ENCODE measurements at regions not wholly inside any gene's neighbourhood (a gene's known extent, or its start where the extent isn't known, plus 50 kb on each side); places are given as distances from the start of the nearest gene placed in this dataset.
"Not testable (repeated sequence)": the region's sequence is repeated elsewhere in the genome, so short reads cannot be mapped to it uniquely, and the experiment has no call there.

GRCh38 chr2:72027426-72028161 is 120.1 kb downstream of the CYP26B1 start:
- no peaks in the 10 kb centered on the region for H3K9me3 ChIP-seq
- no peaks in the 10 kb centered on the region for H3K36me3 ChIP-seq
- no peak overlapping the region for H3K4me3 ChIP-seq
- no peaks in the 10 kb centered on the region for H3K27me3 ChIP-seq
- no peak overlapping the region for H3K27ac ChIP-seq
- peak; percentile 14 to 58 for DNase-seq
- TF ChIP-seq POLR2AphosphoS5 (IDR thresholded peaks at IDR 0.05) (no peak), POLR2A (IDR thresholded peaks at IDR 0.05) (no peak), EP300 (IDR thresholded peaks at IDR 0.05) (no peak), CTCF (IDR thresholded peaks at IDR 0.05) (no peak)
- H3K4me1 ChIP-seq: no peaks in the 10 kb centered on the region
- WGBS, 2 donors: 89 to 93% methylated on average over 12 to 13 of the region's 13 CpGs
- ATAC-seq (ENCODE audit: low FRiP score in 2 of 2): no peak

- TF ChIP-seq POLR2AphosphoS5 (IDR thresholded peaks at IDR 0.05) (no peak), POLR2A (IDR thresholded peaks at IDR 0.05) (no peak), CTCF (IDR thresholded peaks at IDR 0.05) (no peak), EP300 (IDR thresholded peaks at IDR 0.05) (no peak)
- H3K4me1 ChIP-seq: no peaks in the 10 kb centered on the region
- DNase-seq: peak in 1 of 2 donors; percentile 6
- no peak for ATAC-seq (ENCODE audit: low FRiP score in 2 of 2)
- no peak overlapping the region for H3K4me3 ChIP-seq
- H3K9me3 ChIP-seq: no peaks in the 10 kb centered on the region
- no peaks in the 10 kb centered on the region for H3K36me3 ChIP-seq
- WGBS, 2 donors: 83 to 84% methylated on average over 10 of the region's 10 CpGs
- H3K27ac ChIP-seq: no peak overlapping the region
- no peaks in the 10 kb centered on the region for H3K27me3 ChIP-seq
These were observed 120.7 kb downstream of the CYP26B1 start for GRCh38 chr2:72026819-72027425.

GRCh38 chr2:72024451-72025175 is 123.0 kb downstream of the CYP26B1 start:
- Histone ChIP-seq H3K36me3 (no peaks in the 10 kb centered on the region), H3K27ac (no peak overlapping the region), H3K27me3 (no peaks in the 10 kb centered on the region), H3K4me3 (no peak overlapping the region), H3K9me3 (no peaks in the 10 kb centered on the region), H3K4me1 (no peaks in the 10 kb centered on the region)
- DNase-seq: peak in 1 of 2 donors; percentile 15
- no peak for TF ChIP-seq EP300 (IDR thresholded peaks at IDR 0.05)
- TF ChIP-seq POLR2AphosphoS5 (IDR thresholded peaks at IDR 0.05): no peak
- TF ChIP-seq CTCF (IDR thresholded peaks at IDR 0.05): no peak
- TF ChIP-seq POLR2A (IDR thresholded peaks at IDR 0.05): no peak
- 81 to 83% methylated on average over 16 of the region's 16 CpGs for WGBS, 2 donors
- ATAC-seq (ENCODE audit: low FRiP score in 2 of 2): no peak

- TF ChIP-seq POLR2AphosphoS5 (IDR thresholded peaks at IDR 0.05): no peak
- TF ChIP-seq EP300 (IDR thresholded peaks at IDR 0.05): no peak
- no peak for TF ChIP-seq POLR2A (IDR thresholded peaks at IDR 0.05)
- no peak for TF ChIP-seq CTCF (IDR thresholded peaks at IDR 0.05)
- Histone ChIP-seq H3K36me3 (no peaks in the 10 kb centered on the region), H3K9me3 (no peaks in the 10 kb centered on the region), H3K4me1 (no peaks in the 10 kb centered on the region), H3K27ac (no peak overlapping the region), H3K27me3 (no peaks in the 10 kb centered on the region), H3K4me3 (no peak overlapping the region)
- DNase-seq (peak in 1 of 2 donors; percentile 10), ATAC-seq (ENCODE audit: low FRiP score in 2 of 2) (no peak)
- 94 to 98% methylated on average over 6 to 7 of the region's 7 CpGs for WGBS, 2 donors
These were observed 123.8 kb downstream of the CYP26B1 start for GRCh38 chr2:72023678-72024390.

- not testable (repeated sequence) for H3K9me3 ChIP-seq; H3K27me3 ChIP-seq; H3K36me3 ChIP-seq; H3K27ac ChIP-seq; ATAC-seq (ENCODE audit: low FRiP score in 2 of 2); H3K4me1 ChIP-seq; DNase-seq; H3K4me3 ChIP-seq
- WGBS, 2 donors: 47 to 69% methylated on average over 3 to 15 of the region's 16 CpGs
These were observed 126.3 kb downstream of the CYP26B1 start for GRCh38 chr2:72021371-72021770.
